Ishikawa (cell line): ENCODE measurements at regions not wholly inside any gene's neighbourhood (a gene's known extent, or its start where the extent isn't known, plus 50 kb on each side); places are given as distances from the start of the nearest gene placed in this dataset.

ENCODE experiments used
- EP300 ChIP-seq: IDR thresholded peaks from 2 replicates; pipeline ENCODE4 v1.6.1; 2012; ENCODE audit warnings: borderline replicate concordance
- NFIC ChIP-seq: IDR thresholded peaks from 2 replicates; pipeline ENCODE4 v1.6.1; 2012
- RAD21 ChIP-seq: IDR thresholded peaks from 2 replicates; pipeline ENCODE4 v1.6.1; 2012; ENCODE audit warnings: low read depth
- TCF12 ChIP-seq: IDR thresholded peaks from 2 replicates; pipeline ENCODE4 v1.6.1; 2012; ENCODE audit warnings: low read depth
- YY1 ChIP-seq: IDR thresholded peaks from 2 replicates; pipeline ENCODE4 v1.6.1; 2012; ENCODE audit warnings: low read depth
- ZBTB7A ChIP-seq: IDR thresholded peaks from 2 replicates; pipeline ENCODE4 v1.6.1; 2012; ENCODE audit warnings: low read depth
- TF ChIP-seq, protein P1 (sequence below): IDR thresholded peaks from 2 replicates; pipeline ENCODE4 v1.6.1; 2012; ENCODE audit warnings: low read depth, mild to moderate bottlenecking
- TF ChIP-seq, protein P2 (sequence below): IDR thresholded peaks from 2 replicates; pipeline ENCODE4 v1.6.1; 2012

DNA sequence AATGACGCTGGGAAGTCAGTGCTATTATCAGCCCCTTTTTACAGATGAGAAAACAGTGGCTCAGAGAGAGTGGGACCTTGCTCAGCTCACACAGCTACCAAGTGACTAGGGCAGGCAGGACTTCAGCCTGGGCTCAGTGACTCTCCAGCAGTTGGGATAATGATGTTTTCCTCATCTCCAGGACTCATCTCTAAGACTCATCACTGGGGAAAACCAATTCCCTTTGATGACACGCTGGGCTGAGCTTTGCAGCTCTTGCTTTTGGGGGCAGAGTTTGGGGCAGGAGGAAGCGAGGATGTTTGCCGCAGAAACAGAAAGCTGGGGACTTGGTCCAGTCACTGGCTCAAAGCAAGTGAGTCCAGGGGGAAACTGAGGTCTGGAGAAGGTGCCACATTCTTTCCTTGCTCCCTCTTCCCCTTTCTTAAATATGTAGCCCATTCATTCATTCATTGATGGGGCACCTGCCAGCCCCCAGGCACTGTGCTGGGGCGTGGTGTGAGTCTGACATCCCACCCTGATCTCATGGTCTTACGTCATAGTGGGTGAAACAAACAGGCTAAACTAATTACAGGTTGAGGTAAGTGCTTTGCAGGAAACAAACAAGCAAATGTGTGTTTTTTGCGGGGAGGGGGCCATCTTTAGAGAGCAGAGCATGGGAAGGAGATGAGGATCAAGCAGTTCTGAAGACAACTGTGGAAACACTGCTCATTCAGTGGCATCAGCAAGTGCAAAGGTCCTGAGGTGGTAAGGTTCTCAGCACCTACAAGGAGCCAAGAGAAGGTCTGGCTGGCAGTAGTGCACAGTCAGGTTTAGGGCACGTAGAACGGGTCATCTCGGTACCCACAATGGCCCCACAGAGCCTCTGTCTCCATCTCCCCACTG, 74.4 kb upstream of the PMEPA1 start:
- TF ChIP-seq TCF12 (no peak), NFIC (no peak), YY1 (no peak), ZBTB7A (no peak), RAD21 (no peak), EP300 (no peak)
- TF ChIP-seq, protein P1, sequence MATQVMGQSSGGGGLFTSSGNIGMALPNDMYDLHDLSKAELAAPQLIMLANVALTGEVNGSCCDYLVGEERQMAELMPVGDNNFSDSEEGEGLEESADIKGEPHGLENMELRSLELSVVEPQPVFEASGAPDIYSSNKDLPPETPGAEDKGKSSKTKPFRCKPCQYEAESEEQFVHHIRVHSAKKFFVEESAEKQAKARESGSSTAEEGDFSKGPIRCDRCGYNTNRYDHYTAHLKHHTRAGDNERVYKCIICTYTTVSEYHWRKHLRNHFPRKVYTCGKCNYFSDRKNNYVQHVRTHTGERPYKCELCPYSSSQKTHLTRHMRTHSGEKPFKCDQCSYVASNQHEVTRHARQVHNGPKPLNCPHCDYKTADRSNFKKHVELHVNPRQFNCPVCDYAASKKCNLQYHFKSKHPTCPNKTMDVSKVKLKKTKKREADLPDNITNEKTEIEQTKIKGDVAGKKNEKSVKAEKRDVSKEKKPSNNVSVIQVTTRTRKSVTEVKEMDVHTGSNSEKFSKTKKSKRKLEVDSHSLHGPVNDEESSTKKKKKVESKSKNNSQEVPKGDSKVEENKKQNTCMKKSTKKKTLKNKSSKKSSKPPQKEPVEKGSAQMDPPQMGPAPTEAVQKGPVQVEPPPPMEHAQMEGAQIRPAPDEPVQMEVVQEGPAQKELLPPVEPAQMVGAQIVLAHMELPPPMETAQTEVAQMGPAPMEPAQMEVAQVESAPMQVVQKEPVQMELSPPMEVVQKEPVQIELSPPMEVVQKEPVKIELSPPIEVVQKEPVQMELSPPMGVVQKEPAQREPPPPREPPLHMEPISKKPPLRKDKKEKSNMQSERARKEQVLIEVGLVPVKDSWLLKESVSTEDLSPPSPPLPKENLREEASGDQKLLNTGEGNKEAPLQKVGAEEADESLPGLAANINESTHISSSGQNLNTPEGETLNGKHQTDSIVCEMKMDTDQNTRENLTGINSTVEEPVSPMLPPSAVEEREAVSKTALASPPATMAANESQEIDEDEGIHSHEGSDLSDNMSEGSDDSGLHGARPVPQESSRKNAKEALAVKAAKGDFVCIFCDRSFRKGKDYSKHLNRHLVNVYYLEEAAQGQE = no peak
- TF ChIP-seq, protein P2, sequence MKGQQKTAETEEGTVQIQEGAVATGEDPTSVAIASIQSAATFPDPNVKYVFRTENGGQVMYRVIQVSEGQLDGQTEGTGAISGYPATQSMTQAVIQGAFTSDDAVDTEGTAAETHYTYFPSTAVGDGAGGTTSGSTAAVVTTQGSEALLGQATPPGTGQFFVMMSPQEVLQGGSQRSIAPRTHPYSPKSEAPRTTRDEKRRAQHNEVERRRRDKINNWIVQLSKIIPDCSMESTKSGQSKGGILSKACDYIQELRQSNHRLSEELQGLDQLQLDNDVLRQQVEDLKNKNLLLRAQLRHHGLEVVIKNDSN = no peak
